HG02610 (cell line): ENCODE measurements at regions not wholly inside any gene's neighbourhood (a gene's known extent, or its start where the extent isn't known, plus 50 kb on each side); places are given as distances from the start of the nearest gene placed in this dataset.
"Not testable (repeated sequence)": the region's sequence is repeated elsewhere in the genome, so short reads cannot be mapped to it uniquely, and the experiment has no call there.

Experiments
- ATAC-seq: cut with Tn5 transposase; IDR thresholded peaks from one replicate; pipeline ENCODE4 v1.9.1; 2021; ENCODE audit warnings: mild to moderate bottlenecking, moderate library complexity; ENCODE audit not compliant: unreplicated experiment

DNA sequence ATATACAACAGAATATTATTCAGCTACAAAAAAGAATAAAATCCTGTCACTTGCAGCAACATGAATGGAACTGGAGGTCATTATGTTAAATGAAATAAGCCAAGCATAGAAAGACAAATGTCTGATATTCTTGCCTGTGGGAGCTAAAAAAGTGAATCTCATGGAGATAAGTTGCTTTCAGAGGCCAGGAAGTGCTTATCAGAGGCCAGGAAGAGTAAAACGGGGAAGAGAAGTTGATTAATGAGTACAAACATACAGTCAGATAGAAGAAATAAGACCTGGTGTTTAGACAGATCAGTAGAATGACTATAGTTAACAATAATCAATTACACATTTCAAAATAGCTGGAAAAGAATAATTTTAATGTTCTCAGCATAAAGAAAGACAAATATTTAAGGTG, 54.4 kb upstream of the CPHXL start:
- no peak for ATAC-seq

GRCh38 chr16:75781683-75782343, 55.5 kb upstream of the CPHXL start:
- ATAC-seq, result no peak

GRCh38 chr16:75787440-75787839, 61.1 kb upstream of the CPHXL start:
- ATAC-seq, result no peak

- ATAC-seq, result peak; percentile 71
These were observed 62.9 kb upstream of the CPHXL start for GRCh38 chr16:75789237-75789636.

GRCh38 chr16:75792771-75793492, 66.6 kb upstream of the CPHXL start:
- ATAC-seq, result no peak

GRCh38 chr16:75793641-75794040, 67.4 kb upstream of the CPHXL start:
- no peak for ATAC-seq

DNA sequence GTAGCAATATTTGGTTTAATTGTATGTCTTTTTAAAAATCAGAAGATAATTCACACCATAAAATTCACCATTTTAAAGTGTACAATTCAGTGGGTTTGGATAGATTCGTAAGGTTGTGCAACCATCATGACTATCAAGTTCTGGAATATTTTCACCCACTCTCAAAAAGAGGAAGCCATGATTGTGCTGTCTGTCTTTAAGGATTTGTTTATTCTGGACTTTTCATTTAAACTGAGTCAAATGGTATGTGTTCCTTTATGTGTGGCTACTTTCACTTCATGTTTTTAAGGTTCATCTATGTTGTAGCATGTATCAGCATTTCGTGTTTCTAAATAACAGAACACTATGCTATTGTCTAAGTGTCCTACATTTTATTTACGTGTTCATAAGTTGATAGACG, 68.1 kb upstream of the CPHXL start:
- no peak for ATAC-seq

DNA sequence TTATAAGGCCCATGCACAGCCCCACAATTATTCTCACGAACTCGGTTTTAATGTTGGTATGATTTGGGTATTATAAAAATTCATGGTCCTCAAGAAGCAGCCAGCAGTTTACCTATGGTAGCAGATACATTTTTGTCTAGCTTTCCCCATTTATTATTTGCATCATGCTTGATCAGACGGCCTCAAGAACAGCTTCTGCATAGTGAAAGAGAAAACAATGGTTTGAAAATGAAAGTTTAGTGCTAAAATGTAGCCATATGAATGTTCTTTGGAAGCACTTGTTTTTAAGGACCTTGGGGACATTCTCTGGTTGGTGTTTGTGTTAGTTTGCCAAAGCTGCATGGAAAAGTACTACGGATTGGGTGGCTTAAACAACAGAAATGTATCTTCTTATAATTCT, 72.4 kb upstream of the CPHXL start:
- ATAC-seq, result no peak

DNA sequence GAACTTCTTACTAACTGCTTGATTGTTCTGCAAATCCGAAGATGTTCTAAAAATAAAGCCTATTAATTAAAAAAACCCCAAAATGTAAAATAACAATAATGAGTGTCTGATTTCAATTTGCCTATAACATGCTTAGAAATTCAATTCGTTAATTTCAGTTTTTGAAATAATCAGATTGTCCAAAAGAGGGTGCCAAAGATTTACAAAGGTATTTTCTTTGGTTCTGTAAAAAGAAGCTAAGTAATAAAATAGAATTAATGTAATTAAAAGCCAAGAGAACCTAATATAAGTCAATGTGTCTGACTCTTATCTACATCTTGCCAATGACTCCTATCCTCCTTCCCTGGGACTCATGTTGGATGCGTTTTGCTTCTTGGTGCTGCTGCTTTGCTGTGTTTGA, 75.0 kb upstream of the CPHXL start:
- no peak for ATAC-seq

DNA sequence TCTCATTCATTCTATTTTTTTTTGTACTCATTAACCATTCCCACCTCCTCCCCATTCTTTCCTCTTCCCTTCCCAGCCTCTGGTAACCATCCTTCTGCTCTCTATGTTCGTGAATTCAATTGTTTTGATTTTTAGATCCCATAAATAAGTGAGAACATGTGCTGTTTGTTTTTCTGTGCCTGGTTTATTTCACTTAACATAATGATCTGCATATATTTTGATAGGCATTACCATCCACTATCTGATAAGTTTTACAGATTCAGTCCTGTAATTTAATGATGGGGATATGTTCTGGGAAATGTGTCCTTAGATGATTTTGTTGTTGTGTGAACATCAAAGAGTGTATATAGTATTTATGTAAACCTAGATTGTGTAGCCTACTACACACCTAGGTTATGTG, 77.5 kb upstream of the CPHXL start:
- ATAC-seq, result no peak

GRCh38 chr16:75804368-75804767, 78.1 kb upstream of the CPHXL start:
- no peak for ATAC-seq

DNA sequence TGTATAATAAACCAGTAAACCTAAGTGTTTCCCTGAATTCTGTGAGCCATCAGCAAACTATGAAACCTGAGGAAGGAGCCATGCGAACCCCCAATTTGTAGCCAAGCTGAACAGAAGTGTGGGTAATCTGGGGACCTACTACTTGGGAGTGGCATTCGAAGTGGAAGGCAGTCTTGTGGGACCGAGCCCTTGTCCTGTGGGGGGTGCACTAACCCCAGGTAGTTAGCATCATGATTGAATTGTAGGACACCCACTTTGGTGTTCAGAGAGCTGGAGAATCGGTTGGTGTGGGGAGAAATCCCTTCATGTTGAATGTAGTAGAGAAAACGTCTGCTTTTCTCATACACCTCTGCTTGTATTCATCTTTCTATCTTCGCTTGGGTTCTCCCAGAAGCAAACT, 79.7 kb upstream of the CPHXL start:
- ATAC-seq, result no peak

GRCh38 chr16:75806487-75806886, 80.2 kb upstream of the CPHXL start:
- ATAC-seq, result no peak

GRCh38 chr16:75810342-75810741, 84.1 kb upstream of the CPHXL start:
- no peak for ATAC-seq

DNA sequence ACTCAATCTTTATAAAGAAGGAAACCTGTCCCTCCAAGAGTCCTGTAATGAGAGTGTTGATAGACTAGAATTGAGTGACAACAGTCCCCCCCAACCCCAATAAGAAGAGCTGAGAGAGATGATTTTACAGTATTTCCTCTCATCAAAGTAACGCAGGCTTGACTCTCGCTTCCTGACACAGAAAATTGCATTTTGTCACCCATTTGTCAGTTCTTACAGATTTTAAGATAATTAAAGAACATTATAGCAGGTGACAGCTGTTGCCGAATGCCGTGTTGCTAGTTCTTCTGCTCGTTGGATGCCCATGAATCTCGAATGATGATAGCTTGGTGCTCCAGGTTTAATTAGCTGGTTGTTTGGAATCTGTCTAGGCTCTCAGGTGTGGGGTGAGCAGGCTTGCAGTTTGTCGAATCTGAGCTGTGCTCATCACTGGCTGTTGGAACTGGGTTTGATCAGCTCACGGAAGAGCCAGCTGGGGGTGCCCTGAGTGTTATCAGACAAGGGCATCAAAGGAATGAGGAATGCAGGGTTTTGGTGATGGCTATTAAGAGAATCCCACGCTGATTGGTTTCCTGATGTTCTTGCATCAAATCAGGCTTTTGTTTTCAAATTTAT, 84.8 kb upstream of the CPHXL start:
- ATAC-seq, result no peak

DNA sequence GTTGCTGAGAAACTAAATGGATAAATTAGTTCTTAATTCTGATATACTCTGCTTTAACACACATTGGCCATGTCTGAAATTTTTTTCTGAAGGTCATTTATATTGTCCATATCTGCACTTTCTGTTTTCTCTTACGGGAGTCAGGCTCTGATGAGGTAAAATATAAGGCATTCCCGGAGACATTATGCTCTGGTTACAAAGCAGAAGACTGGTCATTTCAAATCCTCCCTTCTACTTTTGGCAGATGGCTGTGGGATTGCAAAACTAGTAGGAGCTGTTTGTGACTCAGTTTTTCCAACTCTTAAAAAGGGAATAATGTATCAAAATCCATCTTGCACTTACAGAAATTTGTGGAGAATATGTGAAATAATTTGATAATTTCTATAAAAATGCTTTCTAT, 92.2 kb upstream of the CPHXL start:
- no peak for ATAC-seq

DNA sequence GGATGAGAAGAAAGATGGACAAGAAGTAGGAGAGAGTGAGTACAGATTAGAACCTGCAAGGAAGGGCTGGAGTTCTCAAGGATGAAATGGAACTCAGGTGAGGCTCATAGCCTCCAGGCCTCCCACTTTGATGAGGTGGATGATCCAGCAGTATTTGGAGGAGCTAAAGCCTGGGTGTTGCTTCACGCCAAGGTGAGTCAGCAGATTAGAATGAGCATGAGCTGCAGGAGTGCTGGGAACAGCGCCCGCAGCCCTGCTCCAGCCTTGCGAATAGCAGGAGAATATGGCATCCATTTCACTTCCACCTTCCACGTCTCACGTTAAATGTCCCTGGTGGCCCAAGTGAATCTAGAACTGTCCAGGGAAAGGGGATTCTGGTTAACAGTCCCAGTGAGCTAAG, 94.4 kb upstream of the CPHXL start:
- ATAC-seq, result no peak

DNA sequence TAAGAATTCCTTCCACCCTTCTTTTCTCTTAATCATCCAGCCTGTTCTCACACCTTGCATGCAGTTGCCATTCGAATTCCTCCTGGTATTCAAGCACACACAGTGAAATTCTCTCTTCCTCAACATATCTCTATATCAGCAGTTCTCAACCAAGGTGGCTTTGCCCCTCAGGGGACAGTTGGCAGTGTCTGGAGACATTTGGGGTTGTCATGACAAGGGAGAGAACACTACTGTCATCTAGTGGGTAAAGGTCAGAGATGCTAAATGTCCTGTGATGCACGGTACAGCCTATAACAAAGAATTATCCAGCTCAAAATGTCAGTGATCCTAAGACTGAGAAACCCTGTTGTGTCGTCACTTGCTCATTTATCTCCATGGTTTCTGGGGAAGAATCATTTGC, 94.8 kb upstream of the CPHXL start:
- ATAC-seq, result no peak

DNA sequence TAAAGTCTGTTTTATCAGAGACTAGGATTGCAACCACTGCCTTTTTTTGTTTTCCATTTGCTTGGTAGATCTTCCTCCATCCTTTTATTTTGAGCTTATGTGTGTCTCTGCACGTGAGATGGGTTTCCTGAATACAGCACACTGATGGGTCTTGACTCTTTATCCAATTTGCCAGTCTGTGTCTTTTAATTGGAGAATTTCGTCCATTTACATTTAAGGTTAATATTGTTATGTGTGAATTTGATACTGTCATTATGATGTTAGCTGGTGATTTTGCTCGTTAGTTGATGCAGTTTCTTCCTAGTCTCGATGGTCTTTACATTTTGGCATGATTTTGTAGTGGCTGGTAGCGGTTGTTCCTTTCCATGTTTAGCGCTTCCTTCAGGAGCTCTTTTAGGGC, 99.5 kb upstream of the CPHXL start:
- not testable (repeated sequence) for ATAC-seq

GRCh38 chr16:75827372-75828038, 101.2 kb upstream of the CPHXL start:
- ATAC-seq, result not testable (repeated sequence)

- ATAC-seq, result not testable (repeated sequence)
These were observed 107.1 kb upstream of the CPHXL start for GRCh38 chr16:75833385-75833784.
